ENCODE measurements at regions not wholly inside any gene's neighbourhood (a gene's known extent, or its start where the extent isn't known, plus 50 kb on each side); places are given as distances from the start of the nearest gene placed in this dataset.

- no peak for TF ChIP-seq CTCF (IDR thresholded peaks at IDR 0.05; ENCODE audit: unreplicated experiment)
- H3K4me3 Mint-ChIP-seq (ENCODE audit: unreplicated experiment) = no peak overlapping the region
- H3K27ac Mint-ChIP-seq (ENCODE audit: low read depth, unreplicated experiment) = no peak overlapping the region
- ChIA-PET CTCF (interaction anchor here (1.0 kb wide), 1 partner anchor 13 kb away, joined by 3 read pairs; no protein-coding TSS in a partner anchor), POLR2A (no interaction called here)
- peaks cover 21% of the 10 kb centered on the region for H3K9me3 Mint-ChIP-seq (ENCODE audit: unreplicated experiment)
- no peaks in the 10 kb centered on the region for H3K36me3 Mint-ChIP-seq (ENCODE audit: insufficient read depth, unreplicated experiment)
- intact Hi-C loops (cut with micrococcal nuclease) = no loop called here
- no peak for DNase-seq (ENCODE audit: unreplicated experiment)
- H3K27me3 Mint-ChIP-seq (ENCODE audit: insufficient read depth, unreplicated experiment) = no peaks in the 10 kb centered on the region
- H3K4me1 Mint-ChIP-seq (ENCODE audit: insufficient read depth, unreplicated experiment) = no peaks in the 10 kb centered on the region
- no TSS peak for BruUV-seq (replicated peaks)
These were observed 1185.8 kb downstream of the UQCRFS1 start for GRCh38 chr19:28027116-28027515.

- BruUV-seq (replicated peaks) = no TSS peak
- intact Hi-C loops (cut with micrococcal nuclease) = no loop called here
- Mint-ChIP-seq H3K9me3 (ENCODE audit: unreplicated experiment) (peaks cover 21% of the 10 kb centered on the region), H3K27me3 (ENCODE audit: insufficient read depth, unreplicated experiment) (no peaks in the 10 kb centered on the region), H3K4me3 (ENCODE audit: unreplicated experiment) (no peak overlapping the region), H3K27ac (ENCODE audit: low read depth, unreplicated experiment) (no peak overlapping the region), H3K36me3 (ENCODE audit: insufficient read depth, unreplicated experiment) (peaks cover 2% of the 10 kb centered on the region), H3K4me1 (ENCODE audit: insufficient read depth, unreplicated experiment) (no peaks in the 10 kb centered on the region)
- no peak for DNase-seq (ENCODE audit: unreplicated experiment)
- ChIA-PET CTCF (interaction anchor here (0.7 kb wide), 1 partner anchor 571 kb away, joined by 3 read pairs; no protein-coding TSS in a partner anchor), POLR2A (no interaction called here)
- no peak for TF ChIP-seq CTCF (IDR thresholded peaks at IDR 0.05; ENCODE audit: unreplicated experiment)
These were observed 1186.3 kb downstream of the UQCRFS1 start for GRCh38 chr19:28026636-28027035.

- peaks cover 31% of the 10 kb centered on the region for H3K9me3 Mint-ChIP-seq (ENCODE audit: unreplicated experiment)
- CTCF ChIA-PET = interaction anchor here (0.7 kb wide), 1 partner anchor 66 kb away, joined by 4 read pairs; no protein-coding TSS in a partner anchor
- no peak overlapping the region for H3K4me3 Mint-ChIP-seq (ENCODE audit: unreplicated experiment)
- H3K4me1 Mint-ChIP-seq (ENCODE audit: insufficient read depth, unreplicated experiment) = no peaks in the 10 kb centered on the region
- no TSS peak for BruUV-seq (replicated peaks)
- no peak for DNase-seq (ENCODE audit: unreplicated experiment)
- TF ChIP-seq CTCF (IDR thresholded peaks at IDR 0.05; ENCODE audit: unreplicated experiment) = no peak
- H3K36me3 Mint-ChIP-seq (ENCODE audit: insufficient read depth, unreplicated experiment) = peaks cover 6% of the 10 kb centered on the region
- POLR2A ChIA-PET = no interaction called here
- no peaks in the 10 kb centered on the region for H3K27me3 Mint-ChIP-seq (ENCODE audit: insufficient read depth, unreplicated experiment)
- intact Hi-C loops (cut with micrococcal nuclease) = no loop called here
- no peak overlapping the region for H3K27ac Mint-ChIP-seq (ENCODE audit: low read depth, unreplicated experiment)
These were observed 1188.0 kb downstream of the UQCRFS1 start for GRCh38 chr19:28024920-28025319.

GRCh38 chr19:28023064-28023463 is 1189.9 kb downstream of the UQCRFS1 start:
- intact Hi-C loops (cut with micrococcal nuclease) = no loop called here
- no peak for DNase-seq (ENCODE audit: unreplicated experiment)
- no TSS peak for BruUV-seq (replicated peaks)
- POLR2A ChIA-PET = no interaction called here
- no peaks in the 10 kb centered on the region for H3K27me3 Mint-ChIP-seq (ENCODE audit: insufficient read depth, unreplicated experiment)
- no peak for TF ChIP-seq CTCF (IDR thresholded peaks at IDR 0.05; ENCODE audit: unreplicated experiment)
- peaks cover 6% of the 10 kb centered on the region for H3K36me3 Mint-ChIP-seq (ENCODE audit: insufficient read depth, unreplicated experiment)
- H3K4me3 Mint-ChIP-seq (ENCODE audit: unreplicated experiment) = no peak overlapping the region
- no peak overlapping the region for H3K27ac Mint-ChIP-seq (ENCODE audit: low read depth, unreplicated experiment)
- H3K4me1 Mint-ChIP-seq (ENCODE audit: insufficient read depth, unreplicated experiment) = no peaks in the 10 kb centered on the region
- peaks cover 40% of the 10 kb centered on the region for H3K9me3 Mint-ChIP-seq (ENCODE audit: unreplicated experiment)
- CTCF ChIA-PET = no interaction called here
